ENCODE measurements at regions not wholly inside any gene's neighbourhood (a gene's known extent, or its start where the extent isn't known, plus 50 kb on each side); places are given as distances from the start of the nearest gene placed in this dataset.

DNA sequence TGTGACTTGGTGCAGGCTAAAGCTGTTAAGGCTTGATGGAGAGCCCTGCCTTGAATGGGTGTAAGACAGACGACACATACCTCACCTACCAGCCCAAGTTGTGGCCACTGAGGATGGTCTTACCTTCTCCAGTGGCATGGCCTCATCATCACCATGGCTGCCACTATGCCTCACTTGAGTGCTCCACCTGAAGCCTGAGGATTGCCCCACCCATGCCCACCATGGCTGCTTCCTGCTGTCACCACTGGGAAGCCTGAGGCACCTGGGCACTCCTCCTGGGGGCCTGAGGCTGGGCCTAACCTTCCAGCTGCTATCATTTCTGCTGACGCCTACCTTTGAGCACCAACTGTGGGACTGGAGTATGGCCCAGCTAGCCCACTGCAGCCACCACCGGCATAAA lies 1605.7 kb upstream of the FLRT2 start:
- Mint-ChIP-seq H3K27ac (no peak overlapping the region), H3K4me1 (ENCODE audit: low read depth) (no peaks in the 10 kb centered on the region), H3K4me3 (no peak overlapping the region), H3K9me3 (peaks cover 11% of the 10 kb centered on the region), H3K36me3 (ENCODE audit: low read depth) (no peaks in the 10 kb centered on the region), H3K27me3 (no peaks in the 10 kb centered on the region)
- TF ChIP-seq, protein P1, sequence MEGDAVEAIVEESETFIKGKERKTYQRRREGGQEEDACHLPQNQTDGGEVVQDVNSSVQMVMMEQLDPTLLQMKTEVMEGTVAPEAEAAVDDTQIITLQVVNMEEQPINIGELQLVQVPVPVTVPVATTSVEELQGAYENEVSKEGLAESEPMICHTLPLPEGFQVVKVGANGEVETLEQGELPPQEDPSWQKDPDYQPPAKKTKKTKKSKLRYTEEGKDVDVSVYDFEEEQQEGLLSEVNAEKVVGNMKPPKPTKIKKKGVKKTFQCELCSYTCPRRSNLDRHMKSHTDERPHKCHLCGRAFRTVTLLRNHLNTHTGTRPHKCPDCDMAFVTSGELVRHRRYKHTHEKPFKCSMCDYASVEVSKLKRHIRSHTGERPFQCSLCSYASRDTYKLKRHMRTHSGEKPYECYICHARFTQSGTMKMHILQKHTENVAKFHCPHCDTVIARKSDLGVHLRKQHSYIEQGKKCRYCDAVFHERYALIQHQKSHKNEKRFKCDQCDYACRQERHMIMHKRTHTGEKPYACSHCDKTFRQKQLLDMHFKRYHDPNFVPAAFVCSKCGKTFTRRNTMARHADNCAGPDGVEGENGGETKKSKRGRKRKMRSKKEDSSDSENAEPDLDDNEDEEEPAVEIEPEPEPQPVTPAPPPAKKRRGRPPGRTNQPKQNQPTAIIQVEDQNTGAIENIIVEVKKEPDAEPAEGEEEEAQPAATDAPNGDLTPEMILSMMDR (IDR thresholded peaks at IDR 0.05): no peak
- H3K4me3 ChIP-seq (ENCODE audit: low read length): no peak overlapping the region
- DNase-seq: no peak
- CTCF ChIA-PET: no interaction called here
- H3K36me3 ChIP-seq (ENCODE audit: insufficient read depth, low read length): no peaks in the 10 kb centered on the region
- H3K27me3 ChIP-seq (ENCODE audit: control insufficient read depth in 1 of 2, insufficient read depth in 2 of 2, low read length in 2 of 2): no peaks in the 10 kb centered on the region
- intact Hi-C loops (cut with DNase I, micrococcal nuclease): no loop called here
- peaks cover 0 to 10% of the 10 kb centered on the region in 2 experiments for H3K9me3 ChIP-seq (ENCODE audit: control insufficient read depth in 1 of 2, insufficient read depth in 1 of 2, low read length in 2 of 2)
- no peaks in the 10 kb centered on the region for H3K4me1 ChIP-seq (ENCODE audit: insufficient read depth, low read length)
- H3K27ac ChIP-seq (ENCODE audit: low read depth in 1 of 2, low read length in 2 of 2): no peak overlapping the region
- POLR2A ChIA-PET: no interaction called here
- no peak for ATAC-seq (ENCODE audit: poor library complexity)

DNA sequence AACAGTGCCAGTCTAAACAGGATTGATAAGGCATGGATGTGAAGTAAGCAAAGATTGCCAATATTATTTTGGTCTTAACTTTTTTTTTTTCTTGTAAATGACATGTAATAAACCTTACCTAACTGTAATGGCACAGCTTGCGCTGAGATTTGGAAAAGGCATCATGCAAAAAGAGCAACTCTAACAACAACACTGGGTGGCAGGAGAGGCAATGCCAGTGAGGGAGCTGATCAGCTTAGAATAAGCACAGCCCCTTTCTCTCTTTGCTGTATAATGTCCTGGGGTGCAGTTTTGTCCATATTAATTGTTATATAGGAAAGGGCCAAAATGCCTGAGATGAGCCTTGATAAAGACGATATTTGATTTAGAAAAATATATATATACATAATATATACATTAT lies 1589.7 kb upstream of the FLRT2 start:
- no peak overlapping the region for H3K27ac ChIP-seq (ENCODE audit: low read depth in 1 of 2, low read length in 2 of 2)
- H3K4me3 Mint-ChIP-seq: no peak overlapping the region
- DNase-seq (no peak), ATAC-seq (ENCODE audit: poor library complexity) (no peak)
- peaks cover 16% of the 10 kb centered on the region for H3K9me3 Mint-ChIP-seq
- ChIA-PET POLR2A (no interaction called here), CTCF (no interaction called here)
- H3K4me3 ChIP-seq (ENCODE audit: low read length): no peak overlapping the region
- intact Hi-C loops (cut with DNase I, micrococcal nuclease): no loop called here
- TF ChIP-seq, protein P1 (IDR thresholded peaks at IDR 0.05): no peak
- no peaks in the 10 kb centered on the region for H3K4me1 ChIP-seq (ENCODE audit: insufficient read depth, low read length)
- H3K4me1 Mint-ChIP-seq (ENCODE audit: low read depth): no peaks in the 10 kb centered on the region
- no peaks in the 10 kb centered on the region for H3K36me3 ChIP-seq (ENCODE audit: insufficient read depth, low read length)
- H3K27me3 Mint-ChIP-seq: no peaks in the 10 kb centered on the region
- H3K27ac Mint-ChIP-seq: no peak overlapping the region
- no peaks in the 10 kb centered on the region for H3K27me3 ChIP-seq (ENCODE audit: control insufficient read depth in 1 of 2, insufficient read depth in 2 of 2, low read length in 2 of 2)
- H3K36me3 Mint-ChIP-seq (ENCODE audit: low read depth): no peaks in the 10 kb centered on the region
- H3K9me3 ChIP-seq (ENCODE audit: control insufficient read depth in 1 of 2, insufficient read depth in 1 of 2, low read length in 2 of 2): peaks cover 6 to 7% of the 10 kb centered on the region in 2 experiments

DNA sequence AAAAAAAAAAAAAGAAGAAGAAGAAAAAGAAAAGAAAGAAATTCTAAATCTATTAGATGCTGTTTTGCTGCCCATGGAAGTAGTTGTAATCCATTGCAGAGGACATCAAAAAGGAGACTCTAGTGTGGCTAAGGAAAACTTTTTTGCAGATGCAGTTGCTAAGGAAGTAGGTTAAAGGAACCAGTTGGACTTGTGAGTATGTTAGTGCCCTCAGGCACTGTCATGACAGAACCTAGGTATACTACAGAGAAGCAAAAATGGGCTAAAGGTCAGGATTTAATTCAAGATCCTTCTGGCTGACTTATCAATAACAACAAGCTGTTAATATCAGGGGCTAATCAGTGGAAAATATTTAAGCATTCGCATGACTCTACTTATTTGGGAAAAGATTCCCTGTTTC lies 1571.6 kb upstream of the FLRT2 start:
- H3K9me3 ChIP-seq (ENCODE audit: control insufficient read depth in 1 of 2, insufficient read depth in 1 of 2, low read length in 2 of 2): peaks cover 3 to 8% of the 10 kb centered on the region in 2 experiments
- Mint-ChIP-seq H3K27me3 (no peaks in the 10 kb centered on the region), H3K4me1 (ENCODE audit: low read depth) (no peaks in the 10 kb centered on the region), H3K36me3 (ENCODE audit: low read depth) (no peaks in the 10 kb centered on the region), H3K27ac (no peak overlapping the region), H3K4me3 (no peak overlapping the region), H3K9me3 (peaks cover 21% of the 10 kb centered on the region)
- intact Hi-C loops (cut with DNase I, micrococcal nuclease): no loop called here
- no peak overlapping the region for H3K4me3 ChIP-seq (ENCODE audit: low read length)
- no peaks in the 10 kb centered on the region for H3K4me1 ChIP-seq (ENCODE audit: insufficient read depth, low read length)
- TF ChIP-seq, protein P1 (IDR thresholded peaks at IDR 0.05): no peak
- no peaks in the 10 kb centered on the region for H3K27me3 ChIP-seq (ENCODE audit: control insufficient read depth in 1 of 2, insufficient read depth in 2 of 2, low read length in 2 of 2)
- no peaks in the 10 kb centered on the region for H3K36me3 ChIP-seq (ENCODE audit: insufficient read depth, low read length)
- CTCF ChIA-PET: interaction anchor here (0.7 kb wide), 1 partner anchor 18 kb away, joined by 3 read pairs; no protein-coding TSS in a partner anchor
- no peak overlapping the region for H3K27ac ChIP-seq (ENCODE audit: low read depth in 1 of 2, low read length in 2 of 2)
- DNase-seq: no peak
- POLR2A ChIA-PET: no interaction called here
- no peak for ATAC-seq (ENCODE audit: poor library complexity)

Measured in CD4-positive, alpha-beta T cell (primary cell).